ENCODE measurements at regions not wholly inside any gene's neighbourhood (a gene's known extent, or its start where the extent isn't known, plus 50 kb on each side); places are given as distances from the start of the nearest gene placed in this dataset.

- no peak for TF ChIP-seq CTCF (IDR thresholded peaks at IDR 0.05)
- TF ChIP-seq EZH2 (IDR thresholded peaks at IDR 0.05; ENCODE audit: borderline replicate concordance, insufficient read depth, low read depth, low read length, poor library complexity, severe bottlenecking) = no peak
Measured at GRCh38 chr4:110854021-110854678, 231.3 kb upstream of the PITX2 start.

Data from B cell (primary cell).